ENCODE measurements at regions not wholly inside any gene's neighbourhood (a gene's known extent, or its start where the extent isn't known, plus 50 kb on each side); places are given as distances from the start of the nearest gene placed in this dataset.

DNA sequence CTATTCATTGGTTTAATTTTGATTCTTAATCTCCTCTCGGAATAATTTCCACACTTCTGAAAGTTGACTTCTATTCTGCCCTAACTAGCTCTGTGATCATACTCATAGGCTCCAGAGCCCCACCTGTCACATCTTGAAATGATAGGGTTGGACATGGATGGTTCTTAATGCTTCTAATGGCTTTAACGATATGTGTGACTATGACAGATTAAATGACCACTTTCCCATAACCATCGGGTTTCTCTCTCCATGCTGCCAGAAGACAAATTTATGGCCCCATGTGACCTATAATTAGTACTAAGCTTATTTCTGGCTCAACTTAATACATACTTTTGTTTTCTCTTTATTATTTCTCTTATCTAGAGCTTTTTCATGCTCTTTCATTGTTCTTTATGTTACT lies 251.1 kb upstream of the TUT7 start:
- TF ChIP-seq, protein P1, sequence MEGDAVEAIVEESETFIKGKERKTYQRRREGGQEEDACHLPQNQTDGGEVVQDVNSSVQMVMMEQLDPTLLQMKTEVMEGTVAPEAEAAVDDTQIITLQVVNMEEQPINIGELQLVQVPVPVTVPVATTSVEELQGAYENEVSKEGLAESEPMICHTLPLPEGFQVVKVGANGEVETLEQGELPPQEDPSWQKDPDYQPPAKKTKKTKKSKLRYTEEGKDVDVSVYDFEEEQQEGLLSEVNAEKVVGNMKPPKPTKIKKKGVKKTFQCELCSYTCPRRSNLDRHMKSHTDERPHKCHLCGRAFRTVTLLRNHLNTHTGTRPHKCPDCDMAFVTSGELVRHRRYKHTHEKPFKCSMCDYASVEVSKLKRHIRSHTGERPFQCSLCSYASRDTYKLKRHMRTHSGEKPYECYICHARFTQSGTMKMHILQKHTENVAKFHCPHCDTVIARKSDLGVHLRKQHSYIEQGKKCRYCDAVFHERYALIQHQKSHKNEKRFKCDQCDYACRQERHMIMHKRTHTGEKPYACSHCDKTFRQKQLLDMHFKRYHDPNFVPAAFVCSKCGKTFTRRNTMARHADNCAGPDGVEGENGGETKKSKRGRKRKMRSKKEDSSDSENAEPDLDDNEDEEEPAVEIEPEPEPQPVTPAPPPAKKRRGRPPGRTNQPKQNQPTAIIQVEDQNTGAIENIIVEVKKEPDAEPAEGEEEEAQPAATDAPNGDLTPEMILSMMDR (IDR thresholded peaks at IDR 0.05) = no peak
- no peak for TF ChIP-seq POLR2A (IDR thresholded peaks at IDR 0.05)
